ENCODE measurements at regions not wholly inside any gene's neighbourhood (a gene's known extent, or its start where the extent isn't known, plus 50 kb on each side); places are given as distances from the start of the nearest gene placed in this dataset.
"Not testable (repeated sequence)": the region's sequence is repeated elsewhere in the genome, so short reads cannot be mapped to it uniquely, and the experiment has no call there.

DNA sequence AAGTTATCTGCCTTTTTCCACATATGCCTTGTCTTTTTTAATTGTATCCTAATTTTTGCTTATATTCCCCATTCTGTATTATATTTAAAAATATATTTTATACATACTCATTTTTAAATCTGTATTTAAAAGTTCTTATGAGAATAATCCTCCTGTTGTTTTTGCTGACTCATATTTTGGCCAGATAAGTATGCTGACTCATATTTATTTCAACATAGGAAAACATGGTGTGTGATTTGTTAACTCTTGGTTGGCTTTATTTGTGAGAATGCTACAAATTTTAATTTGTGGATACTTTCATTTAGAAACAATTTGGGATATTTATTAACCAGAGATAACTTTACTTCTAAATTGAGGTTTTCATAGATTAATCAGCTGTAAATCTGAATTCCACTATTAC, 587.7 kb downstream of the CPS1 start:
- DNase-seq, result no peak

DNA sequence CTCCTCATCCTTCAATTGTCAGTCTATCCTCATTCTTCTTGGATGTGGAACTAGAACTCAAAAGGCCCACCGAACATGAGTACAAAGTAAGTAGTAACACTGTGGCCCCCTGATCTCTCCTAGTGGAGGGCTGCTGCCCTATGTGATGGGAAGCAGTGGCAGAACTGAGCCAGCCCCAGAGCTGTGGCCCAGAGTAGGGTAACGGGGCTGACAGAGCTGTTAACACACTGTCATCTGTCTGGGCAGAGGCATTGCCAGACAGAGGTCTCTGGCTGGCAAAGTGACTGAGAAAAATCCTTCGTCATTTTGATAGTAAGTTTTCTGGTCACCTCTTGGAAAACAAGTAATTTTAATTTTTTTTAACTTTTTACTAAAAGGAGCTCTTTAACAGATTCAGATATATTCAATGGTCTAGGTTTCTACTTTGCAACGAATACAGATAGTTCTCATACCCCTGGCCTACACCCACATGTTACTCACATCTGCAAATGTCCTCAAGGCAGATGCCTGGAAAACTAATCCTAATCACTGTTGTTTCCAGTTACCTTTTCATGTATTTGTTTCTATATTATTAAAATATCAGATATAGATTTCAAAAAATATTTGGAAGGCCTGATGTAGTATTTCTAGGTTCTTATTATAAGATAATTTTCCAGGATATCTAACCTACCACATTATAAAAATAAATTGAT, 588.7 kb downstream of the CPS1 start:
- no peak for DNase-seq

DNA sequence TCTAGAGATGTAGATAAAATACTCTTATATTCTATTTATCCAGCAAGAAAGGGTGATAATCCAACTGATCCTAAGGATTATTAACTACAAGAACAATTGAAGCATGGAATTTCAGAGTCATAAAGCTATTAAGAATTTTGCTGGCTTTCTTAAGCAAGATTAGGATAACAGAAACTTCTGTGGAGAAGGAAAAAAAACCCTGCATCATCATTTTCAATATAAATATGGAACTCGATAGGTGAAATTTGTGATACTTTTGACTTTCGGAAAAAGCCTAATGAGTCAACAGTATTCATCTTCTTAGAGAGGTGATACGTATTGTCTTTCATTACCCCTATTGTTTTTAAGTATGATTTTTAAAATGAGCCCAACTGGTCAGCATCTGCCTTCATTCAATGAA, 593.3 kb downstream of the CPS1 start:
- no peak for DNase-seq

DNA sequence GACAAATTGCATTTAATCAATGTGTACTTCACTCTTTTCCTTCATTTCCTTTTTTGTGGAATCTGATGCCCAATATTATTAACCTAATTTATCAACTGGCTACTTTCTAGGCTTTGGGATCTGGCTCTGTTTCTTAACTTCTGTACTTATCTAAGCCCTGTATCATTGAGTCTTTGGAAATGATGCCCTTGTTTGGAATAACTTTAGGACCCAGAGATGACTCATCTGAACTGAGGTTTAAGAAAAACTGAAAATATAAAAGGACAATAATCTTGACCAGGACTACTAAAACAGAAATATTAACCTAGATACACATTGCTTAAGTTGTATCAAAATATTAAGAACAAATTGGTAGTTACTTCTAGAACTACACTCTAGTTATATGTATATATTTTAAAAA, 600.8 kb downstream of the CPS1 start:
- no peak for DNase-seq

DNA sequence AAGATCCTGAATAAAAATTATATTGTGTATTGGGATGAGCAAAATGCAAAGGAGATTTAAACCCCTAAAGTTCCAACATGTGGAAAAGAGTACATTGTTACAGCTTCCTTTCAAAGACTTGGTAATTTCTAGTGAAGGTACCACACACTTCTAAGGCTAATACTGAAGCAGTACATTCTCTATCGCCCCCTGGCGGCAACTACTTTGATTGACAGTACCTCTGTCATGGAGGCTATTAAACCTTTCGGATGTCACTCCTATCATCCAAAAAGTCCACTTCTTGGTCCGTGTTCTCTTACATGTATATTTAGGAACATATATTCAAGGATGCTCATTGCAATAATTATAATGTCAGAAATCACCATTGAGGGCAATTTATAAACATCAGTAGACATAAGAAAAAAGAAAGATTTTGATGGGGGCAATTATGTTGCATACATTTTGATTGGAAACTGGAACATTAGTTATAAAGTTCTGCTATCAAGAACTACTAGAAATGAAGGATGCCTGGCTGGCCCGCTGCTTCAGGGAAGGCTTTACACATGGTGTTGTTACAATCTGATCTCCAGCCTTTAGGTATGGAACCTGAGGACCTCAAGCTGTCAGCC, 601.6 kb downstream of the CPS1 start:
- peak; percentile 60 for DNase-seq

DNA sequence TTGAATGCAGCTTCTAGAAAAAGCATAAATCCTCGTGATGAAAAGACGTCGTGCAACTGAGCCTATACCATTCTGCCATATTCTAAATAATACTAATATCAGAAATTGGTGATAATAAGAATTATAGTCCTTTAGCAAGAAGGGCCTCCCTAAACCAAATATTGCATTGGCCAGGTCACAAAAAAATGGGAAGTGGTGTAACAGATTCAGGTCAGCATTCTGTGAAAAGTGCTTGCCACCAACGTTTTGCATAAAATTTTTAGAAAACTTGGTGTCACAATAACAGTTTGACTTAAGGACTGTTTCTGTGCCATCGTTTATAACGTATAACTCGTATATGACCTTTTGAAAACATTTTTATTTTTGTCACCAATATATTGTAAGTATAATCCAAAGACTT, 603.6 kb downstream of the CPS1 start:
- no peak for DNase-seq

DNA sequence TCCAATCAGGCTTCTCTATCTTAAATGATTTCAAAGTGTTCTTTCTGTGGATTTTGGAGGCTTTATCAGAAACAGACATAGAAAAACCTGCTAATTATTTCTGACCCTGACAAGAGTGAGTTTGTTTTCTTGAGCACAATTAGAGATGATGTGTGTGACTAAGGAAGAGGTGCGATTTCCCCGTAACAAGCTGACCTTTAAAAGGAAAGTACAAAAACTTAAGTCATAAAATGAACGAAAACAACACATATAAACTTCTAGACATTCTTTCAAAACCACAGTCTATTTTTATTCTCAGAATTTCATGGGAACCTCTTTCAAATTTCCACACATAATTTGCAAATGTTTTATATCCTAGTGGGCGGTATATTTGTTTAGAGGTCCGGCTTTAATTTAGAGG, 604.8 kb downstream of the CPS1 start:
- DNase-seq, result no peak

DNA sequence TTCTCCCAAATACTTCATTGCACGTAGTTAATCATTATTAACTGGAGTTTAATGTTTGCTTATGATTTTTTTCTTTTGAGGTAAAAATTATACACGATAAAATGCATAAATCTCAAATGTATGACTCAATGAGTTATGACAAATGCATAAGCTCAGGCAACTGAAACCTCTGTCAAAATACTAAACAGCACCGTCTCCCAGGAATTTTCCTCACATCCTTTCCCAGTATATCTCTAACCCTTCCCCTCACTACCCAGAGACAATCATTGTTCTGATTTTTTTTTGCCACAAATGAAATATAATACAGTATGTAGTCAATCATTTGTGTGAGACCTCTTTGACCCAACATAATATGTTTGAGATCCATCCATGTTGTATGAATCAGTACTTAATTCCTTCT, 606.5 kb downstream of the CPS1 start:
- no peak for DNase-seq

DNA sequence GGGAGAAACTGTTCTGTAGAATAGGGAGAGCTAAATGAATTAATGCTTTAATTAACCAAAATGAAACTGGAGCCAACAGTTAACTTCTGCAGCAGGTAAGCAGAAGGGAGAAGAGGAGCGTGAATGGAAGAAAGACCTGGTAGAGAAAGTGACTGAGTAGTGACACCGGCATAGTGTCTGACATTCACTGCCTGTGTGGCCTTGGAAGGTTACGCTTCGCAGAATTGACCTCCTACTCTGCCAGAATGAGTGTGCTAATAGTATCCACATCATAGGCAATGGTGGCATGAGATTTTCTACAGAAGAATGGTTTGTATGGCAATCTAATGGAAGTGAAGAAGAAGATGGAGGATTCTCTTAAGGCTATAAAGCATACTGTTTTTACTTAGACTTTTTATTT, 614.4 kb downstream of the CPS1 start:
- no peak for DNase-seq

DNA sequence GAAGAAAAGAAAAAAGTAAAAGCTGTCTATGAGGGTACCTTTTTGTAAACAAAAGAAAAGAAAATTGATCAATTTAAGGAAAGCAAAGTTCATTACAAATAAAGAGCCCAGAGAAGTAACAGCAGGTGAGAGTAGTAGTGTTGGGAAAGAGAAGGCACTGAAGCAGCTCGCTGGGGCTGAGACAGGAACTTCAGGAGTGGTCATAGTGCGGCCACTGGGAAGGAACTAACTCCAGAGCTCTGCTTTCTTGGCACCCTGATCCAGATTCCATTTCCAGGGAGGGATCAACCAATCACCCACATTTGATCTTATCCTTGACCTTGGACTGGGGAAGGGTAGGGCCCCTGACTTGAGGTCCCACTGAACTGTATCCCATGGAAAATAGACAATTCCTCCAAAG, 617.6 kb downstream of the CPS1 start:
- DNase-seq, result no peak

DNA sequence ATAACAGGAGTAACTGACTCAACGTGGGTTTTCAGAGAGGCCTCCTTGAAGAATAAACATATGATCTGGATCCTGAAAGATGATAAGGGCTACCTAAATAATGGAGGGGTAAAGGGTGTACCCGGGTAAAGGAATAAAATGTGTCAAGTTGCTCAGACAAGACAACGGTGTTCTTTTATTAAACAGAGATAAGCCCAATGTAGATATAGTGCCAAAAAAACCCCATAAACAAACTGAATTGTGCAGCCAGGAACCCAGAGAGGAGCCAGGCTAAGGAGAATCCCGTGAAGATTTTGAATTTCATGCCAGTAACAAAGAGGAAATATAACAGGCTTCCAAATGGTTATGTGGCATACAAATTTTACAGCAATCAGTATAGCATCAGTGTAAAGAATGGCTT, 618.2 kb downstream of the CPS1 start:
- DNase-seq, result no peak

DNA sequence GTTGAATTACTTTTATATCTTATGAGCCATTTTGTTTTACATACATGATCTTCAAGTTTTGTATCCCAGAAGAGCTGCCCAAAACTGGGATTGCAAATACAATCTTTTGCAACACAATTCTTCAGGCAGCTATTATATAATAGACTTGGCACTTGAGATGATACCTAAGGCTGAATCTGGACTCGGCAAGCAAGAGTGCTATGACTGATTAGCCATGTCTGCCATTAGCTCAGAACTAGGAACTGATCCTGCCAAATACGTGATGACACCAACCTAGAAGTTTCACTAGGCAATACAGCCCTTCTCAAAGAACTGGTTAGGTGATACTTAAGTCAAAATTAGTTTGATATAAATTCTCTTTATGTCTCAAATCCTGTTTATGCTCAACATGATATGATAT, 619.6 kb downstream of the CPS1 start:
- no peak for DNase-seq

DNA sequence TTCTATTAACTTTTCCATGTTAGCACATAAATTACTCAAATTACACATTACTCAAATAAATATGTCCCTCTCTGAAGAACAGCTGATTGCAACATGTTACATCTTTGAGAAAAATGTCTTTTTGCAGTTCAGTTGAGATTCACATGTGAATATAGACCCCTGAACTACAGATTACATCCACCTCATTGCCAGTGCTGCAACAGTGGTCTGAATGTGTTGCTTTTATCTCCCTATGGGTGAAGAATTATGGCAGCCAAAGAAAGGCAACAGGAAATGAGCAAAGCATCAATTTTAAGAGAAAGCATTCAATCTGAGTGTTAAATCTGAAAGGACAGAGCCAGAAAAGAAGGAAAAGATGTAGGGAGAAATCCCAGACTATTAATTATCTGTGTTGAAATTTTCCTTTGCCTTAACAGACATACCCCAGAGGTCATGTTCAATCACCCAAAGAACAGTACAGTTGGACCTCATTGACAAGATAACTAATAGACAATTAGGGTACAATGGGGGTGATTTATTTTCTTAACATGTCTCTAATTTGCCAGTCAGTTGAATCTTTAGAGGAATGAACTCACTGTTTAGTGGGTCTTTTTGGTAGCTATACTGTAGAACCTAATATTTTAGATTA, 620.2 kb downstream of the CPS1 start:
- no peak for DNase-seq

DNA sequence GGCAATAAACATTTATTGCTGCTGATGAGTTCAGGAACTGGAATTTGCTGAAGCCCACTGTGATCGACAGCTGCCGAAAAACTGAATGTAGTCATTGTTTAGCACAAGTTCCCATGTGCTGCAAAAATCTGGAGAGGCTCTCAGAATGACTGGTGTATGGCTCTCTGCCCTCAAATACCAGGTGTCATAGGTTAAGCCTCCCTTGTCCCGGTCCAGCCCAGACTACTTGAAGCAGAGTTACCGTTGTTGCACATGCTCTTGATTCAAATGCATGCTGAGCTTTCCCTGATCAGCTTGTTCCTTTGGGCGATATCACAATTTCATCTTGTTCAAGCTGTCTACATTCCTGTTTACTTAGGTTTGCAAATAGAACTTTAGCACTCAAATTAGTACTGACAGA, 625.2 kb downstream of the CPS1 start:
- DNase-seq, result no peak

DNA sequence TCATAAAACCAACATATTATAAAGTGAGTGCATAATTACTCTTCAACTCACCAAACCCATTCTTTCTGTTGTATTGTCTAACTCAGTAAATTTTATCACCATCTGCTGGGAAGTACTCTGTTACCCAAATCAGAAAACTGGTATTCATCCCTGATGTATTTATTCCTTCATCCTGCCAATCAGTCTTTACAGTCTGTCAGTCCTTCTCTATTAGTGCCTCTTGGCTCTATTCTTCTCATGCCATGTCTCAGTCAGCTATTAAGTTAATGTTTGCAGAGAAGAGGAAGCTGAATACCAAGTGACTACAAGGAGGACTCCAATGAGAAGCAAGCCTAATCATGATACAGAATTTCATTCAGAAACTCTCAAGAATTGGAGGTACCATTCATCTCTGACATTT, 631.2 kb downstream of the CPS1 start:
- DNase-seq, result no peak

DNA sequence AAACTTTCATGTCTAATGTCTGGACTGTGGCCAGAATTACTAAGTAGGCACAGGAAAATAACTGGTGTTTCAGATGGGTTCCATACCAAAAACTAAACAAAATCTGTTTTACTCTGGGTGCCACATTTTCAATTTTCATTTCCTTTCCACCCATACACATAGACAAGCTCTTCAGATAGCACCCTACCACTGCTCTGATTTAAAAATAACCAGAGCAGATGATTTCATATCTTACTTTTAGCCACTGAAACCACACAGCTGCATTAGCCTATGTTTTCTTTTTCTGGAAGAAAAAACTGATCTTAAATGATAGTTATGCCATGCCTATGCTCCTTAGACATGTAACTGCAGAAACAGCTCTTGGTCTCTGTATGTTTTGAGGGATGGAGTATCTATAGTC, 647.6 kb downstream of the CPS1 start:
- no peak for DNase-seq

DNA sequence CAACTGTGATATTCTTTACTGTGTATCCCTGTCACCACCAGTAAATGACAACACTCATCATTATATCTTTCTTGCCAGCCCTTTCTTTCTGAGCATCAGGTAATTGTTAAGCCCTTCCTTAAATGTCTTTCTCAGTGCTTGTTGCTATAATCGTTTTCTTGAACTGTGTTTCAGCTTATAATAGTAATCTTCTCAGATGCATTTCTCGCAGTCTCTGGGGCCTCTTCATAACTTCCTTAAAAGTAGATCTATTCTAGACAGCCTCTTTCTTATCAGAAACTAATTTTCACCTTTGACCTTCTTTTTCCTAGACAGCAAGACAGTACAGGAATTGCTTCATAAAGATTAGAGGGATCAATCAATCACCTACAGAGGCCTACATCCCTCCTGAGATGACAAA, 648.1 kb downstream of the CPS1 start:
- DNase-seq, result no peak

DNA sequence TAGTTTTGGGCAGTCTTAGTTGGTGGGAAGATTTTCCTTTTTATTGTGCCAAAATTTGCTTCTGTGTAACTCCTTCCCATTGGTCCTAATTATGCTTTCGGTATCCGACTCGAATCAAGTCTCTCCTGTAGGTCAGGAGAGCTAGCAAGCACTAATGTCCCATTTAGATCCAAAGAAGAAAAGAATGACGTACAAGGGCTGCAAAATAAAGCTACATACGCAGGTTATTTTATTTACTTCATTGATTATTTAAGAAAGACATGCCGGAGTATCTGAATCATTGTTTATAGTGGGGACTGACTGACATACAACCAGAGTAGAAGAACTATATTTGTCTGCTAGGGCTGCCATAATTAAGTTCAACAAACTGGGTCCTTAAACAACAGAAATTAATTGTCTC, 648.5 kb downstream of the CPS1 start:
- no peak for DNase-seq

DNA sequence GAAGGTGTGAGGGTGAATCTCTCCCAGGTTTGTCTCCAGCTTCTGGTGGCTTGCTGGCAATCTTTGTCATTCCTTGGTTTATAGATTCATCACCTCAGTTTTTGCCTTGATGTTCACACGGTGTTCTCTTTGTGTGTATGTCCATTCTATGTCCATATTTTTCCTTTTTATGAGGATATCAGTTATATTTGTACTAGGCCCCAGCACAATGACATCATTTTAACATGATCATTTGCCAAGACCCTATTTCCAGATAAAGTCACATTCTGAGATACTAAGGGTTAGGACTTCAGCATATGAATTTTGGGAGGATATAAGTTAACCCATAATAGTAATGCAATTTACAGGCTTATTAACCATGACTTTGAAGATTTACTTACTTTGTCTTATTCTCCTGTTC, 649.0 kb downstream of the CPS1 start:
- no peak for DNase-seq

DNA sequence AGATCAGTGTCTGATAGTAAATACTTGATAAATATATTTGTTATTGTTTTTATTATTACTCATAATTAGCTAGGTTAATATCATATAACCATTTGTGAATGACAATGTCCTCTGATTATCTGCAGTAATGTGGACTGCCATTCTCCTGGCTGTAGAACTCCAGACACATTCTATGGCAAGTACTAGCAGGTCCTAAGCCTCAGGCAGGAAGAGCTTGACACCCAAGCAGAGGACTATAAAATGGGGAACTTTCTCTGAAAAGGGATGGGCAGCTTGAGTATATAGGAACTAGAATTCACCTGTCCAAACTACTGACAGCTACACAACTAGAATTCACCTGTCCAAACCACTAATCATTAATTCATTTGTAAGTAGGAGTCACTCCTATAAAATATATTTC, 649.4 kb downstream of the CPS1 start:
- DNase-seq, result no peak

DNA sequence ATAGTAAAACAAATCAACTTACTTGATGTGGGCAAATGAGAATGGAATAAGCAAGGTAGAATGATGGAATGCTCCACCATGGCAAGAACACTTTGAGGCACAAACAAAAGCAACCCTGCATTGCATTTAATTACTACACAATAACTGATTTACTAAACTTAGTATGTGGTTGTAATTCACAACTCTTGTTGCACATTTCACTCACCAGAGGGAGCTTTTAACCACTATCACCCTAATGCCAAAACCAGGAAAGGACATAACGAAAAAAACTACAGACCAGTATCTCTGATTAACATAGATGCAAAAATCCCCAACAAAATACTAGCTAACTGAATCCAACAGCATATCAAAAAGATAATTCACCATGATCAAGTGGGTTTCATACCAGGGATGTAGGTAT, 659.8 kb downstream of the CPS1 start:
- no peak for DNase-seq

DNA sequence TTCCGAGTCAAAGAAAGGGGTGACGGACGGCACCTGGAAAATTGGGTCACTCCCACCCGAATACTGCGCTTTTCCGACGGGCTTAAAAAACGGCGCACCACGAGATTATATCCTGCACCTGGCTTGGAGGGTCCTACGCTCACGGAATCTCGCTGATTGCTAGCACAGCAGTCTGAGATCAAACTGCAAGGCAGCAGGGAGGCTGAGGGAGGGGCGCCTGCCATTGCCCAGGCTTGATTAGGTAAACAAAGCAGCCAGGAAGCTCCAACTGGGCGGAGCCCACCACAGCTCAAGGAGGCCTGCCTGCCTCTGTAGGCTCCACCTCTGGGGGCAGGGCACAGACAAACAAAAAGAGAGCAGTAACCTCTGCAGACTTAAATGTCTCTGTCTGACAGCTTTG, 663.1 kb downstream of the CPS1 start:
- DNase-seq, result not testable (repeated sequence)

DNA sequence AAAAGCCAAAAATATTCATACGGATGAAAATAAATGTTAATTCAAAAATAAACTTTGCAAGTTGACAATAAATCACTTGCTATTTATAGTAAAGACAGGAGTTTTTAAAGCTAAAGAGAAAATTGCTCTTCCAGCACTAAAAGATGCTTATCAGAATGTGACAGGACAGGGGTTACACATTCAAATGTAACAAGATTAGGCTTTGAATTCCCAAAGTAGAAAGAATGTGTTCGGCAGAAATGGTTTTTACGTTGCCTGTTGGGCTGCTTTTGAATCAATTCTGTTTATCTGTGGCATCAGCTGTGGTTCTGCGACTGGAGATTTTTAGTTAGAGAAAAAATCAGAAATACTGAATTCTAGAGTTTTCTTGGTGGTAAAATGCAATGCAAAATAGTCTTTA, 669.4 kb downstream of the CPS1 start:
- no peak for DNase-seq

DNA sequence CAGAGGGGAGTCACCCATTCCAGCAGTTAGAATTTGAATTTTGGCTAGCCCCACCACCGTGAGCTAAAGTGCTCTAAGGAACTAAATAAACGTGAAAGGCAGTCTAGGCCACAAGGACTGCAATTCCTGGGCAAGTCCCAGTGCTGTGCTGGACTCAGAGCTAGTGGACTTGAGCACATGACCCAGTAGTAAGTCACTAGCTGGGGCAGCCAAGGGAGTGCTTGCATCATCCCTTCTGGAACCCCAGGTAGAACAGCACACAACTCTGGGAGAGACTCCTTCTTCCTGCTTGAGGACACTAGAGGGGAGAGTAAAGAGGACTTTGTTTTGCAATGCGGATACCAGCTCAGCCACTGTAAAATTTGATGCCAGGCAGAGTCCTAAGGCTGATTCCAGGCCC, 672.2 kb downstream of the CPS1 start:
- DNase-seq, result no peak
